CD8-positive, alpha-beta memory T cell (primary cell): ENCODE measurements at regions not wholly inside any gene's neighbourhood (a gene's known extent, or its start where the extent isn't known, plus 50 kb on each side); places are given as distances from the start of the nearest gene placed in this dataset.

ENCODE experiments used
- CTCF ChIA-PET: fragments of 350-600 bp; sonication (Branson Sonifier 250); formaldehyde crosslinking; loops from one replicate; lab custom pipeline; 2021; ENCODE audit warnings: antibody characterized with exemption; lab: Charles Lee
- POLR2A ChIA-PET: fragments of 350-600 bp; sonication (Branson Sonifier 250); formaldehyde crosslinking; loops from one replicate; lab custom pipeline; 2021; ENCODE audit warnings: antibody characterized with exemption; lab: Charles Lee
- DNase-seq, 5 donors: peaks; one replicate each; pipeline versions ENCODE4 v3.0.0 to v3.0.0-alpha.2; 2020 to 2022; ENCODE audit warnings: mixed read lengths in 1 of 5
- H3K27ac ChIP-seq: one replicate; pipeline ENCODE4 v1.7.0; 2013; ENCODE audit warnings: low read depth, mild to moderate bottlenecking, low read length, moderate library complexity
- H3K27me3 ChIP-seq: 2 replicates; pipeline ENCODE4 v1.7.0; 2013; ENCODE audit warnings: low read length, mild to moderate bottlenecking; ENCODE audit not compliant: insufficient read depth, poor library complexity, severe bottlenecking
- H3K36me3 ChIP-seq: 2 replicates; pipeline ENCODE4 v1.7.0; 2013; ENCODE audit warnings: mild to moderate bottlenecking, low read length, moderate library complexity; ENCODE audit not compliant: insufficient read depth
- H3K4me1 ChIP-seq: 2 replicates; pipeline ENCODE4 v1.7.0; 2013; ENCODE audit warnings: mild to moderate bottlenecking, low read length, moderate library complexity; ENCODE audit not compliant: insufficient read depth
- H3K4me3 ChIP-seq: 2 replicates; pipeline ENCODE4 v1.7.0; 2013; ENCODE audit warnings: mild to moderate bottlenecking, low read length
- H3K9me3 ChIP-seq: 2 replicates; pipeline ENCODE4 v1.7.0; 2013; ENCODE audit warnings: mild to moderate bottlenecking, low read length
- H3K27ac Mint-ChIP-seq, 8 donors: one replicate each; pipeline ENCODE4 v1.8.0; 2020 to 2021; ENCODE audit warnings: mixed read lengths in 8 of 8, mild to moderate bottlenecking in 6 of 8, inconsistent platforms in 3 of 8, moderate library complexity in 3 of 8
- H3K27me3 Mint-ChIP-seq, 2 donors: one replicate each; pipeline ENCODE4 v1.8.0; 2020 to 2021; ENCODE audit warnings: mixed read lengths in 2 of 2, mild to moderate bottlenecking in 1 of 2, moderate library complexity in 1 of 2
- H3K36me3 Mint-ChIP-seq, 3 donors: one replicate each; pipeline ENCODE4 v1.8.0; 2020 to 2021; ENCODE audit warnings: mixed read lengths in 3 of 3, inconsistent platforms in 1 of 3, mild to moderate bottlenecking in 1 of 3
- H3K4me1 Mint-ChIP-seq, 3 donors: one replicate each; pipeline ENCODE4 v1.8.0; 2020 to 2021; ENCODE audit warnings: mixed read lengths in 3 of 3, inconsistent platforms in 1 of 3, mild to moderate bottlenecking in 1 of 3
- H3K4me3 Mint-ChIP-seq, 7 donors: one replicate each; pipeline ENCODE4 v1.8.0; 2020 to 2021; ENCODE audit warnings: mixed read lengths in 7 of 7, mild to moderate bottlenecking in 6 of 7, moderate library complexity in 4 of 7, inconsistent platforms in 2 of 7
- H3K9me3 Mint-ChIP-seq, 5 donors: one replicate each; pipeline ENCODE4 v1.8.0; 2020 to 2022; ENCODE audit warnings: mixed read lengths in 5 of 5, mild to moderate bottlenecking in 3 of 5, moderate library complexity in 2 of 5, inconsistent platforms in 1 of 5

DNA sequence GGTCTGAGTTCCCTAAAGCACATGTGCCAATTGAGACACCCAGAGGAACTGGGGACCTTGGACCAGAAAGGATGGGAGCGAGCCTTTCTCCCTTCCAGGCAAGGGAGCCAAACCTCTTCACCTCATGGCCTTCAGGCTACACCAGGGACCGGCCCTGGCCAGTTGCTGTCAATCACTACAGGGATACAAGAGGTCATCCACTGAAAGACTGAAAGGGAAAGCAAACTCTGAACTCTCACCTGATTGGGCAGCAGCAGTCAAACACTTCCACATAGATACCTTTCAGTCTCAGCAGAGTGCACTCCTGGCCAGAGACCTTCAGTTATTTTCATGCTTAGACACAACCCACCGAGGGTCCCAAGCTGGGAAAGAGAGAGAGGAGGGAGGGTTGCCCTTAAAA lies 1956.0 kb upstream of the LRRTM1 start:
- no peak for DNase-seq
- no peaks in the 10 kb centered on the region for H3K36me3 Mint-ChIP-seq
- no peak overlapping the region for H3K27ac Mint-ChIP-seq
- H3K4me3 Mint-ChIP-seq: no peak overlapping the region
- Histone ChIP-seq H3K36me3 (no peaks in the 10 kb centered on the region), H3K9me3 (no peaks in the 10 kb centered on the region), H3K27me3 (no peaks in the 10 kb centered on the region), H3K4me1 (no peaks in the 10 kb centered on the region), H3K27ac (no peak overlapping the region), H3K4me3 (no peak overlapping the region)
- H3K27me3 Mint-ChIP-seq: no peaks in the 10 kb centered on the region
- H3K9me3 Mint-ChIP-seq: peaks cover 10 to 32% (median 20%) of the 10 kb centered on the region in 5 donors
- ChIA-PET CTCF (no interaction called here), POLR2A (no interaction called here)
- no peaks in the 10 kb centered on the region for H3K4me1 Mint-ChIP-seq

DNA sequence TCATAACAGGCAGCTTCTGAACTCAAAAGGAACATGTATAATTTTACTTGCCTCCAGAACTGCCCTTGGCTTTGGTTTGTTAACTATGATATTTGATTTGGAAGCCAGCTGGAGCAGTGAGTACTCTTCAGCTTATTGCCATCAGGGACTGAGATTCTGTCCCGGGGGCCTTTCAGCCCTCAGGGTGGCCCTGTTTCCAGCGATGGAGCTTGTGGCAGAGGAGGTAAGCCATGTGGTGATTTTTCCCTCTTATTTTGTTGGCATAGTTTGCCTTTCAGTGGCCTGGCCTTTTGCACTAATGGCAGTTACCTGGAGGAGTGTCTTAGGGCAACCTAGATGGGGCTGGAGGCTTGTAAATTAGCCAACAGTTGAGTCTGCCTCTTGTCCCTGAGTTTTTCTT lies 1955.0 kb upstream of the LRRTM1 start:
- Mint-ChIP-seq H3K27ac (no peak overlapping the region), H3K27me3 (no peaks in the 10 kb centered on the region), H3K4me1 (no peaks in the 10 kb centered on the region), H3K9me3 (peaks cover 12 to 33% (median 20%) of the 10 kb centered on the region in 5 donors), H3K4me3 (no peak overlapping the region), H3K36me3 (no peaks in the 10 kb centered on the region)
- no peaks in the 10 kb centered on the region for H3K9me3 ChIP-seq
- no peaks in the 10 kb centered on the region for H3K4me1 ChIP-seq
- H3K36me3 ChIP-seq: no peaks in the 10 kb centered on the region
- ChIA-PET POLR2A (no interaction called here), CTCF (no interaction called here)
- H3K27me3 ChIP-seq: no peaks in the 10 kb centered on the region
- H3K27ac ChIP-seq: no peak overlapping the region
- no peak overlapping the region for H3K4me3 ChIP-seq
- no peak for DNase-seq

DNA sequence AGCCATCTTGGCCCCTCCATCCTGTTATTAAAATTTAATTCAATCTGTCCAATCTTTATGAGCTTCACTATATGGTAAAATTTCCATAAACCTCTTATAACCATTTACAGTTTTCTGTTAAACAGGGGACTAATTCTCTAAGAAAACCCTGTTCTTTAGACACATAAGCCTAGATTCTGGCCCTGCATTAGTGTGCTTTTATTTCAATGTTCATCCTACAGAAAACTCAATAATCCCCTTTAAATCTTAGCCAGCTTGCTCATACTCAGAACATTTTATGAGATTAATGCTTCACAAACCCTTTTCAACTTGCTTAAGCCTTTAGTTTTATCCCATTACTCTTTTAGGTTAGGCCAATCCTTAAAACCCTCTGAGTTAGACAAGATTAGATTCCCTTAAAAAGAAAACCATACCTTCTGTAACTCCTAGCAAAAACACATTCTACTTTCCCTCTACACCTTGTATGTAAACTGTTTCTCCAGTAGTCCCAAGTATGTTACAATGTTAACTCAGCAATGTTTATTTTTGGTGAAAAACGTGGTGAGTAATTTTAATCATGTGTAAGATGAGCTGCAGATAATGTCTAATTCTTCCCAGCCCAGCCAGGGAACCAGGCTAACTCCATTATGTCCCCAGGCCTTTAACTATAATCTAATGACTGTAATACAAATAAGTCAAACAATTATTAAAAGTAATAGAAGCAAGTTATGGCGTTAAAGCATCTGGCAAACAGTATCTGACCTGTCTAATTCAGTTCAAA lies 1953.4 kb upstream of the LRRTM1 start:
- ChIA-PET POLR2A (no interaction called here), CTCF (no interaction called here)
- no peaks in the 10 kb centered on the region for H3K4me1 ChIP-seq
- DNase-seq: no peak
- Mint-ChIP-seq H3K9me3 (peaks cover 14 to 42% (median 26%) of the 10 kb centered on the region in 5 donors), H3K36me3 (no peaks in the 10 kb centered on the region), H3K4me1 (no peaks in the 10 kb centered on the region), H3K27me3 (no peaks in the 10 kb centered on the region), H3K4me3 (no peak overlapping the region), H3K27ac (no peak overlapping the region)
- H3K36me3 ChIP-seq: no peaks in the 10 kb centered on the region
- H3K27ac ChIP-seq: no peak overlapping the region
- no peaks in the 10 kb centered on the region for H3K27me3 ChIP-seq
- no peaks in the 10 kb centered on the region for H3K9me3 ChIP-seq
- no peak overlapping the region for H3K4me3 ChIP-seq

DNA sequence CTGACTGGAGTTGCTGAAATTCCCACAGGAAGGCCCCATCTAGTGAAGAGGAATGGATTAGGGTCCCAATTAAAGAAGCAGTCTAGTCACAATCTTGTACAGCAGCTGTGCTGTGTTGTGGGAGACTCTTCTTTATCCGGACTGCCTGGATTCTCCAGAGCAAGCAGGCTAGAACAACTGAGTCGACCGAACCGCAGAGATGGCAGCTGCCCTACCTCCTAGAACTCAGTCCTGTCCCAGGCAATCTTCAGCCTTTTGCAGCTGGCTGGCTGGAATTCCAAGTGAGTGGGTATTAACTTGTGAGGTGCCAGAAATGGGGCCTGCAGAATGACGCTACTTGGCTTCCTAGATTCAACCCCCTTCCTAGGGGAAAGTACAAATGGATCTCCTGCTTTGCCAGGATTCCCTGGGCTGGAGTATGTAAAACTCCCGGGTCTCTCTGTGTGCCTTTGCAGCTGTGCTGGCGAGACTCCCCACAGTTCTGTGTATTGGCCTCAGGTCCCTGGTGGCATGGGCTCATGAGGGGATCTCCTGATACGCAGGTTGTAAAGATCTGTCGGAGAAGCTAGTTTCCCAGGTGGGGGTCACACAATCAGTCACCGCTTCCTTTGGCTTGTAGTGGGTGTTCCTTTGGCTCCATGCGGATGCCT lies 1952.6 kb upstream of the LRRTM1 start:
- DNase-seq: no peak
- no peaks in the 10 kb centered on the region for H3K27me3 ChIP-seq
- peaks cover 11 to 45% (median 28%) of the 10 kb centered on the region in 5 donors for H3K9me3 Mint-ChIP-seq
- no peaks in the 10 kb centered on the region for H3K27me3 Mint-ChIP-seq
- no peaks in the 10 kb centered on the region for H3K36me3 ChIP-seq
- no peaks in the 10 kb centered on the region for H3K36me3 Mint-ChIP-seq
- no peak overlapping the region for H3K27ac ChIP-seq
- POLR2A ChIA-PET: no interaction called here
- H3K27ac Mint-ChIP-seq: no peak overlapping the region
- CTCF ChIA-PET: no interaction called here
- no peak overlapping the region for H3K4me3 Mint-ChIP-seq
- no peaks in the 10 kb centered on the region for H3K4me1 Mint-ChIP-seq
- H3K4me3 ChIP-seq: no peak overlapping the region
- H3K4me1 ChIP-seq: no peaks in the 10 kb centered on the region
- H3K9me3 ChIP-seq: no peaks in the 10 kb centered on the region

DNA sequence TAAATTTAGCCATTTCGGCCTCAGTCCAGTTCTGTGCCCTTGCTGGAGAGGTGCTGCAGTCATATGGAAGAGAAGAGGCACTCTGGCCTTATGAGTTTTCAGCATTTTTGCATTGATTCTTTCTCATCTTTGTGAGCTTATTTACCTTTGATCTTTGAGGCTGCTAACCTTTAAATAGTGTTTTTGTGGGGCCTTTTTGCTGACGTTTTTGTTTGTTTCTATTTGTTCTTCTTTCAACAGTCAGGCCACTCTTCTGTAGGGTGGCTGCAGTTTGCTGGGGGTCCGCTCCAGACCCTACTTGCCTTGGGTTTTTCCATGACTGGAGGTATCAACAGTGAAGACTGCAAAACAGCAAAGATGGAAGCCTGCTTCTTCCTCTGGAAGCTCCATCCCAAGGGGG lies 1951.7 kb upstream of the LRRTM1 start:
- no peaks in the 10 kb centered on the region for H3K36me3 Mint-ChIP-seq
- H3K27me3 Mint-ChIP-seq: no peaks in the 10 kb centered on the region
- H3K27ac Mint-ChIP-seq: no peak overlapping the region
- H3K4me1 Mint-ChIP-seq: no peaks in the 10 kb centered on the region
- no peaks in the 10 kb centered on the region for H3K36me3 ChIP-seq
- ChIA-PET CTCF (no interaction called here), POLR2A (no interaction called here)
- no peak overlapping the region for H3K27ac ChIP-seq
- DNase-seq: no peak
- no peak overlapping the region for H3K4me3 ChIP-seq
- H3K9me3 ChIP-seq: no peaks in the 10 kb centered on the region
- H3K9me3 Mint-ChIP-seq: peaks cover 14 to 48% (median 32%) of the 10 kb centered on the region in 5 donors
- no peaks in the 10 kb centered on the region for H3K27me3 ChIP-seq
- no peaks in the 10 kb centered on the region for H3K4me1 ChIP-seq
- no peak overlapping the region for H3K4me3 Mint-ChIP-seq

DNA sequence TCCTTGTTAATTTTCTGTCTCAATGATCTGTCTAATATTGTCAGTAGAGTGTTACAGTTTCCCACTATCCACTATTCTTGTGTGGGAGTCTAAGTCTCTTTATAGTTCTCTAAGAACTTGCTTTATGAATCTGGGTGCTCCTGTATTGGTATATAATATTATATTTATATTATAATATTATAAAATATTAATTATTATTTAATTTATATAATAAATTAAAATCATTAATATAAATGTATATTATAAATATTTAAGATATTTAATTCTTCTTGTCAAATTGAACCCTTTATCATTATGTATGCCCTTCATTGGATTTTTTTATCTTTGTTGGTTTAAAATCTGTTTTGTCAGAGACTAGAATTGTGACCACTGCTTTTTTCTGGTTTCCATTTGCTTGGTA lies 1950.2 kb upstream of the LRRTM1 start:
- CTCF ChIA-PET: no interaction called here
- Histone ChIP-seq H3K27me3 (no peaks in the 10 kb centered on the region), H3K4me1 (no peaks in the 10 kb centered on the region), H3K9me3 (no peaks in the 10 kb centered on the region), H3K27ac (no peak overlapping the region), H3K36me3 (no peaks in the 10 kb centered on the region), H3K4me3 (no peak overlapping the region)
- H3K36me3 Mint-ChIP-seq: no peaks in the 10 kb centered on the region
- no peak for DNase-seq
- H3K4me3 Mint-ChIP-seq: no peak overlapping the region
- POLR2A ChIA-PET: no interaction called here
- H3K27me3 Mint-ChIP-seq: no peaks in the 10 kb centered on the region
- H3K9me3 Mint-ChIP-seq: peaks cover 18 to 51% (median 33%) of the 10 kb centered on the region in 5 donors
- H3K27ac Mint-ChIP-seq: no peak overlapping the region
- H3K4me1 Mint-ChIP-seq: no peaks in the 10 kb centered on the region

DNA sequence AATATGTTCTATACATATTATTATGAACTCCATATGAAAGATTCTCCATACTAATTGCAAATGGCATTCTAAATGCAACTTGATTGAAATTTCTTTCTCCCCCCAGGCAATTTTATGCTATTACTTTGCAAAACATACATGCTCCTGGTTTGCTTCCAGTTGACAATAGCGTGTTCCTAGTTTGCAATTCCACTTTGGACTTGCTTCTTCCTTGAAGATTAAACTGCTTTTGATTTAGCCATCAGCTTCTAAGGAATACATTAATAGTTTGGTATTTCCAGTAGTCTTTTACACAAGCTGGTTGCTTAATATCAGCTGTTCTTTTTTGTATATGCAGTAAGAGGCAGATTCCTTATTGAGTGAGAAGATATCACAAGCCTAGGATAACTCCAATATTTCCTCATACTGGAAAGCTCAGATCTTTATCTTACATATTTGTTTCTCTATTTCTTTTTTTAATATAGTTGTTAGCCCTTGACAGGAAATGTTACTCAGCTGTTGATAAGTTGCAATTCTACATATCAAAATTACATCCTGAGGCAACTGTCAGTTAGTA lies 1941.7 kb upstream of the LRRTM1 start:
- no peaks in the 10 kb centered on the region for H3K4me1 Mint-ChIP-seq
- no peaks in the 10 kb centered on the region for H3K27me3 ChIP-seq
- H3K27ac Mint-ChIP-seq: no peak overlapping the region
- CTCF ChIA-PET: no interaction called here
- H3K27me3 Mint-ChIP-seq: no peaks in the 10 kb centered on the region
- no peak overlapping the region for H3K27ac ChIP-seq
- no peaks in the 10 kb centered on the region for H3K4me1 ChIP-seq
- H3K9me3 Mint-ChIP-seq: peaks cover 20 to 28% (median 27%) of the 10 kb centered on the region in 5 donors
- POLR2A ChIA-PET: no interaction called here
- no peak overlapping the region for H3K4me3 ChIP-seq
- H3K36me3 Mint-ChIP-seq: no peaks in the 10 kb centered on the region
- H3K4me3 Mint-ChIP-seq: no peak overlapping the region
- no peak for DNase-seq
- no peaks in the 10 kb centered on the region for H3K9me3 ChIP-seq
- H3K36me3 ChIP-seq: no peaks in the 10 kb centered on the region

DNA sequence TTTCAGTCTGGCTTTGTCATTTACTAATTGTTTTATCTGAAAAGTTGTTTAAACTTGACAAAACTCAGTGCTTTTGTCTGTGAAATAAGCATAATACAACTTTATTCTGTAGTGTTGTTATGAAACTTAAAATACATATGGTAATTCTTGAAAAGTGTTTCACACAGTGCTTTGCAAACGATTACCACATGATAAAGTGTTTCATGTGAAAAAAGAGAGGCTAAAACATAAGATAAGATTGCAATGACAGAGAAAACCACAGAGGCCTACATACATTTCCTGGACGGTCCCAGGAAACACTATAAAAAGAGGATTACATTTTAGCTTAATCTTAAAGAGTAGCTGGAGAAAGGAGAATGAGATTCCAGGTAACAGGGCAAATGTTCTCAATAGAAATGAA lies 1934.6 kb upstream of the LRRTM1 start:
- H3K27me3 ChIP-seq: no peaks in the 10 kb centered on the region
- CTCF ChIA-PET: no interaction called here
- Mint-ChIP-seq H3K4me1 (no peaks in the 10 kb centered on the region), H3K27ac (no peak overlapping the region), H3K9me3 (peaks cover 13 to 33% (median 20%) of the 10 kb centered on the region in 5 donors), H3K27me3 (no peaks in the 10 kb centered on the region), H3K36me3 (no peaks in the 10 kb centered on the region), H3K4me3 (no peak overlapping the region)
- no peak overlapping the region for H3K4me3 ChIP-seq
- H3K27ac ChIP-seq: no peak overlapping the region
- H3K9me3 ChIP-seq: no peaks in the 10 kb centered on the region
- no peaks in the 10 kb centered on the region for H3K4me1 ChIP-seq
- no peaks in the 10 kb centered on the region for H3K36me3 ChIP-seq
- POLR2A ChIA-PET: no interaction called here
- no peak for DNase-seq
